H1 (cell line): ENCODE measurements at regions not wholly inside any gene's neighbourhood (a gene's known extent, or its start where the extent isn't known, plus 50 kb on each side); places are given as distances from the start of the nearest gene placed in this dataset.

ENCODE experiments used
- CTCF ChIA-PET: fragments of 300-600 bp; sonication (Branson Sonifier 250); formaldehyde crosslinking; loops from one replicate; lab custom pipeline; 2021; ENCODE audit not compliant: partially characterized antibody; lab: Charles Lee
- POLR2A ChIA-PET: fragments of 300-600 bp; sonication (Branson Sonifier 250); formaldehyde crosslinking; loops from one replicate; lab custom pipeline; 2021; ENCODE audit warnings: inconsistent platforms; ENCODE audit not compliant: partially characterized antibody; lab: Charles Lee
- DNase-seq, 2 experiments: peaks; one replicate each; pipeline versions ENCODE4 v3.0.0 to v3.0.0-alpha.2; 2010 to 2022; ENCODE audit warnings: low spot score in 2 of 2, low read depth in 1 of 2, mixed read lengths in 1 of 2
- FAIRE-seq: peaks from 2 replicates; lab custom pipeline; 2011; peaks lifted over from hg19 to GRCh38; lab: Jason Lieb, UNC
- H2AFZ ChIP-seq: 2 replicates; pipeline ENCODE4 v1.8.1; 2012; ENCODE audit warnings: low read length, inconsistent platforms
- H2AK5ac ChIP-seq: 2 replicates; pipeline ENCODE4 v1.6.1; 2013; ENCODE audit warnings: low read depth, low read length
- H2BK120ac ChIP-seq: replicated peaks from 2 replicates; pipeline ENCODE3; 2013; ENCODE audit warnings: low read depth, low read length, inconsistent platforms
- H2BK12ac ChIP-seq: 2 replicates; pipeline ENCODE4 v1.6.1; 2013; ENCODE audit warnings: low read depth, low read length
- H2BK15ac ChIP-seq: 2 replicates; pipeline ENCODE4 v1.6.1; 2013; ENCODE audit warnings: low read length
- H2BK20ac ChIP-seq: 2 replicates; pipeline ENCODE4 v1.6.1; 2013; ENCODE audit warnings: low read length
- H2BK5ac ChIP-seq: 2 replicates; pipeline ENCODE4 v1.6.1; 2013; ENCODE audit warnings: low read depth, low read length
- H3K14ac ChIP-seq: 2 replicates; pipeline ENCODE4 v1.6.1; 2013; ENCODE audit warnings: inconsistent platforms; ENCODE audit not compliant: insufficient read length
- H3K18ac ChIP-seq: 2 replicates; pipeline ENCODE4 v1.6.1; 2013; ENCODE audit warnings: low read length; ENCODE audit errors: extremely low read depth
- H3K23ac ChIP-seq: 2 replicates; pipeline ENCODE4 v1.6.1; 2013; ENCODE audit warnings: inconsistent platforms; ENCODE audit not compliant: insufficient read length
- H3K23me2 ChIP-seq: 2 replicates; pipeline ENCODE4 v1.6.1; 2013; ENCODE audit warnings: low read depth, low read length
- H3K27ac ChIP-seq: 2 replicates; pipeline ENCODE4 v1.6.1; 2011; ENCODE audit warnings: low read depth, low read length, inconsistent platforms
- H3K27me3 ChIP-seq, 4 experiments: replicated peaks in 1 of 4; 1 replicate in 1 of 4; 2 replicates in 3 of 4; pipeline versions ENCODE4 v1.6.1 to v1.8.1; 2011 to 2013; ENCODE audit warnings: low read length in 3 of 4, mild to moderate bottlenecking in 3 of 4, inconsistent platforms in 2 of 4, mixed read lengths in 2 of 4, moderate library complexity in 1 of 4; ENCODE audit not compliant: control insufficient read depth in 3 of 4, insufficient read depth in 3 of 4; ENCODE audit errors: extremely low read depth in 1 of 4
- H3K36me3 ChIP-seq, 4 experiments: 2 replicates each; pipeline versions ENCODE4 v1.6.1 to v1.8.1; 2011 to 2013; ENCODE audit warnings: mild to moderate bottlenecking in 4 of 4, low read length in 3 of 4, moderate library complexity in 2 of 4, control low read depth in 1 of 4, inconsistent platforms in 1 of 4; ENCODE audit not compliant: insufficient read depth in 4 of 4, control insufficient read depth in 2 of 4
- H3K4ac ChIP-seq: replicated peaks from 2 replicates; pipeline ENCODE3; 2013; ENCODE audit warnings: low read length, low read depth, mixed read lengths, inconsistent platforms; ENCODE audit not compliant: insufficient read length
- H3K4me1 ChIP-seq, 4 experiments: replicated peaks in 1 of 4; 1 replicate in 1 of 4; 2 replicates in 3 of 4; pipeline versions ENCODE4 v1.6.1 to v1.8.1; 2011 to 2013; ENCODE audit warnings: low read length in 3 of 4, inconsistent platforms in 2 of 4, mixed read lengths in 1 of 4; ENCODE audit not compliant: insufficient read depth in 4 of 4, control insufficient read depth in 3 of 4
- H3K4me2 ChIP-seq, 2 experiments: 2 replicates each; pipeline versions ENCODE4 v1.6.1 to v1.8.1; 2011 to 2013; ENCODE audit warnings: low read depth in 2 of 2, low read length in 2 of 2, control low read depth in 1 of 2, inconsistent platforms in 1 of 2, mild to moderate bottlenecking in 1 of 2; ENCODE audit not compliant: insufficient read depth in 1 of 2
- H3K4me3 ChIP-seq, 4 experiments: fragments of 200-600, 300-600 bp in 1 of 4; sonication (generic), shearing (Covaris generic), sonication (Bioruptor Twin) in 1 of 4; 2 replicates each; pipeline versions ENCODE4 v1.5.1 to v1.8.1; 2011 to 2016; ENCODE audit warnings: low read length in 4 of 4, low read depth in 3 of 4, control low read depth in 2 of 4, inconsistent platforms in 2 of 4, mild to moderate bottlenecking in 2 of 4, mixed read lengths in 1 of 4, moderate library complexity in 1 of 4; ENCODE audit not compliant: insufficient read depth in 2 of 4; ENCODE audit errors: extremely low read depth in 1 of 4
- H3K56ac ChIP-seq: replicated peaks from 2 replicates; pipeline ENCODE3; 2013; ENCODE audit warnings: low read depth, mild to moderate bottlenecking, mixed read lengths, low read length, inconsistent platforms; ENCODE audit not compliant: insufficient read length
- H3K79me1 ChIP-seq: 2 replicates; pipeline ENCODE4 v1.6.1; 2013; ENCODE audit warnings: low read depth, low read length, control low read depth
- H3K79me2 ChIP-seq, 2 experiments: 2 replicates each; pipeline versions ENCODE4 v1.6.1 to v1.8.1; 2012 to 2013; ENCODE audit warnings: low read length in 2 of 2, mild to moderate bottlenecking in 2 of 2, inconsistent platforms in 1 of 2; ENCODE audit not compliant: insufficient read depth in 2 of 2, control insufficient read depth in 1 of 2
- H3K9ac ChIP-seq, 4 experiments: replicated peaks in 1 of 4; 1 replicate in 1 of 4; 2 replicates in 3 of 4; pipeline versions ENCODE4 v1.6.1 to v1.8.1; 2011 to 2013; ENCODE audit warnings: low read depth in 3 of 4, low read length in 3 of 4, control low read depth in 2 of 4, mild to moderate bottlenecking in 2 of 4, moderate library complexity in 2 of 4, inconsistent platforms in 1 of 4; ENCODE audit errors: extremely low read depth in 1 of 4
- H3K9me3 ChIP-seq, 2 experiments: 2 replicates each; pipeline versions ENCODE4 v1.6.1 to v1.8.1; 2012 to 2013; ENCODE audit warnings: mild to moderate bottlenecking in 2 of 2, moderate library complexity in 2 of 2, control low read depth in 1 of 2, inconsistent platforms in 1 of 2, low read depth in 1 of 2, low read length in 1 of 2, mixed read lengths in 1 of 2; ENCODE audit not compliant: insufficient read depth in 2 of 2
- H4K20me1 ChIP-seq, 2 experiments: replicated peaks in 1 of 2; 2 replicates each; pipeline versions ENCODE3 to v1.8.1; 2011 to 2013; ENCODE audit warnings: inconsistent platforms in 2 of 2, low read length in 2 of 2, mild to moderate bottlenecking in 1 of 2; ENCODE audit not compliant: insufficient read depth in 2 of 2, control insufficient read depth in 1 of 2
- H4K5ac ChIP-seq: 2 replicates; pipeline ENCODE4 v1.6.1; 2013; ENCODE audit warnings: low read length, low read depth, mixed read lengths, inconsistent platforms; ENCODE audit not compliant: insufficient read length
- H4K8ac ChIP-seq: 2 replicates; pipeline ENCODE4 v1.8.0; 2013; ENCODE audit warnings: mild to moderate bottlenecking, moderate library complexity, low read length, inconsistent platforms; ENCODE audit not compliant: insufficient read depth; ENCODE audit errors: extremely low read depth
- H4K91ac ChIP-seq: replicated peaks from 2 replicates; pipeline ENCODE3; 2013; ENCODE audit warnings: low read length, mixed read lengths, inconsistent platforms; ENCODE audit not compliant: insufficient read length
- CBX5 ChIP-seq: fragments of 300-800, 300-1000 bp; sonication (generic); IDR thresholded peaks from 2 replicates; pipeline ENCODE4 v1.7.1; 2016; ENCODE audit warnings: antibody characterized with exemption, low read length, low read depth
- CBX8 ChIP-seq: fragments of 300-800, 300-1000 bp; sonication (generic); IDR thresholded peaks from 2 replicates; pipeline ENCODE4 v1.7.1; 2016; ENCODE audit warnings: low read depth, low read length, borderline replicate concordance
- JUN ChIP-seq: IDR thresholded peaks from 2 replicates; pipeline ENCODE4 v1.6.1; 2011; ENCODE audit warnings: low read depth, mild to moderate bottlenecking, improper control_type of control experiment, low read length
- KDM1A ChIP-seq: fragments of 200-600, 300-600 bp; sonication (generic); IDR thresholded peaks from 2 replicates; pipeline ENCODE4 v1.7.1; 2016; ENCODE audit warnings: mild to moderate bottlenecking, low read length, borderline replicate concordance
- KDM5A ChIP-seq: fragments of 200-600 bp; IDR thresholded peaks from 2 replicates; pipeline ENCODE4 v1.7.1; 2012; ENCODE audit warnings: mild to moderate bottlenecking, low read length, inconsistent platforms, mixed read lengths
- NANOG ChIP-seq: IDR thresholded peaks from 2 replicates; pipeline ENCODE4 v1.6.1; 2011; ENCODE audit warnings: low read length, low read depth, mild to moderate bottlenecking, inconsistent platforms; ENCODE audit not compliant: insufficient read depth, poor library complexity, severe bottlenecking
- POLR2AphosphoS5 ChIP-seq: IDR thresholded peaks from 2 replicates; pipeline ENCODE4 v1.6.1; 2011; ENCODE audit warnings: low read depth, low read length
- RBBP5 ChIP-seq: IDR thresholded peaks from 2 replicates; pipeline ENCODE4 v1.7.1; 2012; ENCODE audit warnings: low read depth, mild to moderate bottlenecking, inconsistent platforms, low read length, moderate library complexity, borderline replicate concordance
- RNF2 ChIP-seq: fragments of 200-900, 300-1000 bp; sonication (generic); IDR thresholded peaks from 2 replicates; pipeline ENCODE4 v1.7.1; 2016; ENCODE audit warnings: borderline replicate concordance, low read depth, mild to moderate bottlenecking, antibody characterized with exemption, low read length; ENCODE audit not compliant: poor library complexity, severe bottlenecking; ENCODE audit errors: missing control alignments
- RXRA ChIP-seq: IDR thresholded peaks from 2 replicates; pipeline ENCODE4 v1.6.1; 2011; ENCODE audit warnings: low read depth, mild to moderate bottlenecking, low read length, moderate library complexity; ENCODE audit not compliant: insufficient read depth
- SRF ChIP-seq: IDR thresholded peaks from 2 replicates; pipeline ENCODE4 v1.6.1; 2011; ENCODE audit warnings: mild to moderate bottlenecking, low read depth, low read length, moderate library complexity
- SUZ12 ChIP-seq: fragments of 200-600 bp; sonication (generic); IDR thresholded peaks from 2 replicates; pipeline ENCODE4 v1.6.1; 2012; ENCODE audit warnings: mild to moderate bottlenecking, inconsistent platforms, low read length, moderate library complexity, mixed read lengths
- TBP ChIP-seq: IDR thresholded peaks from 2 replicates; pipeline ENCODE4 v1.6.1; 2011; ENCODE audit warnings: low read depth, low read length, improper control_type of control experiment
- WGBS, 2 experiments: shearing (Covaris generic) in 1 of 2; methylation state at CpG; one replicate each; pipeline versions ENCODE4 v1.1.6 to v1.1.7; 2013 to 2015; ENCODE audit warnings: low lambda C conversion rate in 2 of 2, mixed read lengths in 2 of 2, inconsistent platforms in 1 of 2, low coverage in 1 of 2, missing lambda C conversion rate in 1 of 2; ENCODE audit not compliant: insufficient replicate concordance in 2 of 2, insufficient coverage in 1 of 2, insufficient read length in 1 of 2; ENCODE audit errors: extremely low coverage in 1 of 2, missing lambda C conversion rate in 1 of 2; 5-methylcytosine and 5-hydroxymethylcytosine counted together
- TF ChIP-seq, protein P1 (sequence below): IDR thresholded peaks from 2 replicates; pipeline ENCODE4 v1.6.1; 2011; ENCODE audit warnings: low read depth, mild to moderate bottlenecking, low read length; ENCODE audit not compliant: insufficient read depth

DNA sequence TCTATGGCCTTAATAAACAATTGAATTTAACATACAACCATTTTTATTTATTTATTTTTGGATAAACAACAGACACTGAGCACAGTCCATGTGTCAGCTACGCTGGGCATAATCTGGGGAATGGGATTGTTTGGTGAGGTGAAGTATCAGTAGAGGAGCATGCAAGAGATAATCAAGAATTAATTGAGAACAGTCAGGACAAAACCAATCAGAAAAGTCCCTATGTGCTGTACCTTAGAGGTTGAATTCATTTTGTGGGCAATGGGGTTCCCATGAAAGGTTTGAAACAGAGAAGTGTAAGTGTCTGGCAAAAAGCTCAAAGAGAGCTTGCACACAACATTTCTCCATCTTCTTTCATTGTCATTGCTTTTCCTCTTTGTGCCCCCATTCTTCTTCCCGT is 198.2 kb downstream of the RNF144A start:
- no peak overlapping the region for H3K4me2 ChIP-seq
- H3K23ac ChIP-seq, result no peak overlapping the region
- no peaks in the 10 kb centered on the region for H3K23me2 ChIP-seq
- no peaks in the 10 kb centered on the region; a peak in 2 of 7 replicates for H3K4me1 ChIP-seq
- H3K36me3 ChIP-seq, result no peaks in the 10 kb centered on the region
- ChIA-PET CTCF (interaction anchor here (0.8 to 6.2 kb wide), 5 partner anchors 9 to 271 kb away, joined by 3 to 40 read pairs (median 4); no protein-coding TSS in a partner anchor), POLR2A (no interaction called here)
- no peak overlapping the region for H3K14ac ChIP-seq
- no peak overlapping the region; the same call in 1 of the 2 replicates for H2BK5ac ChIP-seq
- no peak overlapping the region for H3K56ac ChIP-seq
- no peak for FAIRE-seq
- H3K27me3 ChIP-seq, result no peaks in the 10 kb centered on the region
- H4K8ac ChIP-seq, result no peak overlapping the region
- H2BK12ac ChIP-seq, result no peak overlapping the region
- no peak overlapping the region for H2AFZ ChIP-seq
- H3K9me3 ChIP-seq, result peaks cover 2 to 3% of the 10 kb centered on the region in 2 experiments; a peak in 1 of 4 replicates
- H3K9ac ChIP-seq, result no peak overlapping the region
- H3K27ac ChIP-seq, result no peak overlapping the region
- H2BK15ac ChIP-seq, result no peak overlapping the region
- no peak overlapping the region for H2BK120ac ChIP-seq
- no peak overlapping the region for H4K5ac ChIP-seq
- H3K79me1 ChIP-seq, result no peaks in the 10 kb centered on the region
- H4K91ac ChIP-seq, result no peak overlapping the region
- H3K79me2 ChIP-seq, result no peaks in the 10 kb centered on the region
- DNase-seq, result no peak
- H2AK5ac ChIP-seq, result no peak overlapping the region
- no peak overlapping the region for H3K4ac ChIP-seq
- 91% methylated on average over 2 of the region's 2 CpGs; no CpG with 5 or more reads in 1 of the 2 experiments for WGBS, 2 experiments
- H2BK20ac ChIP-seq, result no peak overlapping the region
- H4K20me1 ChIP-seq, result no peaks in the 10 kb centered on the region
- H3K18ac ChIP-seq, result no peak overlapping the region
- H3K4me3 ChIP-seq, result no peak overlapping the region
- no peak for TF ChIP-seq KDM5A
- TF ChIP-seq RBBP5, result no peak
- no peak for TF ChIP-seq JUN
- TF ChIP-seq CBX8, result no peak
- no peak for TF ChIP-seq KDM1A
- no peak for TF ChIP-seq SRF
- no peak for TF ChIP-seq POLR2AphosphoS5
- no peak for TF ChIP-seq NANOG
- no peak for TF ChIP-seq RXRA
- TF ChIP-seq SUZ12, result no peak
- TF ChIP-seq CBX5, result no peak
- no peak for TF ChIP-seq RNF2
- TF ChIP-seq, protein P1, sequence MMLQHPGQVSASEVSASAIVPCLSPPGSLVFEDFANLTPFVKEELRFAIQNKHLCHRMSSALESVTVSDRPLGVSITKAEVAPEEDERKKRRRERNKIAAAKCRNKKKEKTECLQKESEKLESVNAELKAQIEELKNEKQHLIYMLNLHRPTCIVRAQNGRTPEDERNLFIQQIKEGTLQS, result no peak
- no peak for TF ChIP-seq TBP
